ENCODE measurements at regions not wholly inside any gene's neighbourhood (a gene's known extent, or its start where the extent isn't known, plus 50 kb on each side); places are given as distances from the start of the nearest gene placed in this dataset.

DNA sequence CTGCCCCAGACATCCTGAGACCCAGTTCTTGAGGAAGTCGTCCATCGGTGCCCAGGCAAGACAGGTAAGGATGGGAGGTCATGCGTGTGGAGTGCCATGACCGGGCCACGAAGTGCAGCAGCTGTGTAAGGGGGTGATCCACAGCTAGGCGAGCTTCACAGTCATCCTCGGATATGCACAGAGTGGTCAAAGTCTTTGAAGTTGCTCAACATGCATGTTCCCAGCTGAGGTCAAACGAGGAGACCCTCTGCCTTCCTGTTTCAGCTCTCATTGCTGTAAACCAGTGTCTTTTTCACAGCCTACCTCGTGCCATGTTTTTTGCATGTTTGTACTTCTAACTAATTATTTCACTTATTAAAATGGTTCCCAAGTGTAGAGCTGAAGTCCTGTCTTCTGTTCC is 109.9 kb upstream of the TBL1X start:
- no peak for ATAC-seq (ENCODE audit: low read depth)
- Mint-ChIP-seq H3K36me3 (ENCODE audit: low read depth) (no peaks in the 10 kb centered on the region), H3K4me1 (peaks cover 27% of the 10 kb centered on the region), H3K27ac (no peak overlapping the region), H3K9me3 (no peaks in the 10 kb centered on the region), H3K4me3 (no peak overlapping the region), H3K27me3 (no peaks in the 10 kb centered on the region)
- CTCF ChIA-PET: no interaction called here
- intact Hi-C loops (cut with micrococcal nuclease): loop anchor here (10.0 kb wide), 1 partner anchor 610 kb away; no protein-coding TSS in a partner anchor
- POLR2A ChIA-PET: no interaction called here
- TF ChIP-seq, protein P1, sequence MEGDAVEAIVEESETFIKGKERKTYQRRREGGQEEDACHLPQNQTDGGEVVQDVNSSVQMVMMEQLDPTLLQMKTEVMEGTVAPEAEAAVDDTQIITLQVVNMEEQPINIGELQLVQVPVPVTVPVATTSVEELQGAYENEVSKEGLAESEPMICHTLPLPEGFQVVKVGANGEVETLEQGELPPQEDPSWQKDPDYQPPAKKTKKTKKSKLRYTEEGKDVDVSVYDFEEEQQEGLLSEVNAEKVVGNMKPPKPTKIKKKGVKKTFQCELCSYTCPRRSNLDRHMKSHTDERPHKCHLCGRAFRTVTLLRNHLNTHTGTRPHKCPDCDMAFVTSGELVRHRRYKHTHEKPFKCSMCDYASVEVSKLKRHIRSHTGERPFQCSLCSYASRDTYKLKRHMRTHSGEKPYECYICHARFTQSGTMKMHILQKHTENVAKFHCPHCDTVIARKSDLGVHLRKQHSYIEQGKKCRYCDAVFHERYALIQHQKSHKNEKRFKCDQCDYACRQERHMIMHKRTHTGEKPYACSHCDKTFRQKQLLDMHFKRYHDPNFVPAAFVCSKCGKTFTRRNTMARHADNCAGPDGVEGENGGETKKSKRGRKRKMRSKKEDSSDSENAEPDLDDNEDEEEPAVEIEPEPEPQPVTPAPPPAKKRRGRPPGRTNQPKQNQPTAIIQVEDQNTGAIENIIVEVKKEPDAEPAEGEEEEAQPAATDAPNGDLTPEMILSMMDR (IDR thresholded peaks at IDR 0.05): no peak
- no peak for DNase-seq

DNA sequence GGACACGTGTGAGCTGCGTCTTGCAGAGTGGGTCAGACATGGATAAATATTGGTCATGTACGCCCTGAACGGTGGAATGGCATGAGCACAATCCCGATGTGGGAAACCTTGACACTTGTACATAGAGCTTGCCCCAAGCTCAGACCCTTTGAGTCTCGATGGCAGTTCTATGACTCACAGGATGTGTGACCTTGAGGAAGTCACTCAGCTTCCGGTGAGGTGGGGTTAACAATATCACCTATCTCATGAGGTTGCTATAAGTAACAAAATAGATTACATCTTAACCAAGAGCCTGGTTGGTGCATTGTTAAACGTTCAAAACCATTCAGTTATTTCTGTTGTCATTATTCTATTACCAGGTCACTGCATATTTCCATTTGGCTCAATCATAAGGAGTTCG is 109.1 kb upstream of the TBL1X start:
- Mint-ChIP-seq H3K27me3 (no peaks in the 10 kb centered on the region), H3K4me3 (no peak overlapping the region), H3K4me1 (peaks cover 27% of the 10 kb centered on the region), H3K27ac (no peak overlapping the region), H3K36me3 (ENCODE audit: low read depth) (no peaks in the 10 kb centered on the region), H3K9me3 (no peaks in the 10 kb centered on the region)
- TF ChIP-seq, protein P1 (IDR thresholded peaks at IDR 0.05): no peak
- ATAC-seq (ENCODE audit: low read depth) (no peak), DNase-seq (no peak)
- CTCF ChIA-PET: no interaction called here
- intact Hi-C loops (cut with micrococcal nuclease): loop anchor here (10.0 kb wide), 1 partner anchor 611 kb away; no protein-coding TSS in a partner anchor
- POLR2A ChIA-PET: no interaction called here

DNA sequence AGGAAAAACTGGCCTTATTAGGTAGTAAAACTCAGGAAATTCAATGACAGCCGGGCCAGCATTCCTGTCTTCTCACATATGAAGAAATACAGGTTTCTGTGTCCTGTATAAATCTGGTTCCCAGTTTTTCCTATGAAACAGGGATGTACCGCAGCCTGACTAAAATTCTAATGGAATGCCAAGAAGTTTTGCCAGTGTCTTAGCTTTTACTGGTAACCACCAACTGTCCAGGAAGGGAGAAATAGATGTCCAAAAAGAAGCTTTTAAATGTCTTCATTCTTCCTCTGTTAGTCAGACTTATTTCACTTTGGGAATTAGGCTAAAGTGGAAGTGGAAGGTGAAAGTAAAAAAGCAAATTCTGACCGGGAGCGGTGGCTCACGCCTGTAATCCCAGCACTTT is 108.0 kb upstream of the TBL1X start:
- ChIA-PET CTCF (no interaction called here), POLR2A (no interaction called here)
- Mint-ChIP-seq H3K9me3 (no peaks in the 10 kb centered on the region), H3K36me3 (ENCODE audit: low read depth) (no peaks in the 10 kb centered on the region), H3K27ac (no peak overlapping the region), H3K4me1 (peaks cover 18% of the 10 kb centered on the region), H3K4me3 (no peak overlapping the region), H3K27me3 (no peaks in the 10 kb centered on the region)
- ATAC-seq (ENCODE audit: low read depth): no peak
- no peak for DNase-seq
- TF ChIP-seq, protein P1 (IDR thresholded peaks at IDR 0.05): no peak
- intact Hi-C loops (cut with micrococcal nuclease): loop anchor here (10.0 kb wide), 1 partner anchor 612 kb away; no protein-coding TSS in a partner anchor

DNA sequence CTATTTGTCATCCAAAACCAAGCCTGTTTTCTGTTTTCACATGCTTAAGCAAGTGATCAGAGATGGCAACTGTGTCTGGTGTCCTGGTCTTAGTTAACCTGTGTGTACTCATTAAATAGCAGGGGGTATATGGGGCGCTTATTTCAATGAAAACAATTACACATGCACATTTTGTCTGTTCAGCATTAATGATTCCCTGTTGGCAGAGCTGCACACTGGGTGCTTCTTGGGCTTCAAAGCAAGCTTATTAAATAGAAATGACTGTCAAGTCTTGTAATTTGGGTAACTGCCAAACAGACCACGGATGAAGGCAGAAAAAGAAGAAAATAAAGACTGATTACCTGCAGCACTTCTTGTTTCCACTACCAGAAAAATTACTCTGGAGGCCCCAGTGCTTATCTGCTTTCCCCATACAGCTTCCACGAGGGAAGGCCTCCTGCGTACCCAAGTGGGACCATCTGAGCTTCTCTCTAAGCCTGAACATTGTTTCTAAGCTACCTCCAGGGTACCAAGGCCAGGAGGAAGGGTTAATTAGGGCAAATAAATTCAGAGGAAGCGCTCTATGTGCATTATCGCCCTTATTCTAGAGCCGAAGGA is 107.2 kb upstream of the TBL1X start:
- intact Hi-C loops (cut with micrococcal nuclease): loop anchor here (10.0 kb wide), 1 partner anchor 613 kb away; no protein-coding TSS in a partner anchor
- ATAC-seq (ENCODE audit: low read depth) (no peak), DNase-seq (no peak)
- TF ChIP-seq, protein P1 (IDR thresholded peaks at IDR 0.05): no peak
- no peak overlapping the region for H3K27ac Mint-ChIP-seq
- POLR2A ChIA-PET: no interaction called here
- H3K27me3 Mint-ChIP-seq: no peaks in the 10 kb centered on the region
- H3K36me3 Mint-ChIP-seq (ENCODE audit: low read depth): no peaks in the 10 kb centered on the region
- peaks cover 10% of the 10 kb centered on the region for H3K4me1 Mint-ChIP-seq
- H3K9me3 Mint-ChIP-seq: no peaks in the 10 kb centered on the region
- no peak overlapping the region for H3K4me3 Mint-ChIP-seq
- CTCF ChIA-PET: no interaction called here

DNA sequence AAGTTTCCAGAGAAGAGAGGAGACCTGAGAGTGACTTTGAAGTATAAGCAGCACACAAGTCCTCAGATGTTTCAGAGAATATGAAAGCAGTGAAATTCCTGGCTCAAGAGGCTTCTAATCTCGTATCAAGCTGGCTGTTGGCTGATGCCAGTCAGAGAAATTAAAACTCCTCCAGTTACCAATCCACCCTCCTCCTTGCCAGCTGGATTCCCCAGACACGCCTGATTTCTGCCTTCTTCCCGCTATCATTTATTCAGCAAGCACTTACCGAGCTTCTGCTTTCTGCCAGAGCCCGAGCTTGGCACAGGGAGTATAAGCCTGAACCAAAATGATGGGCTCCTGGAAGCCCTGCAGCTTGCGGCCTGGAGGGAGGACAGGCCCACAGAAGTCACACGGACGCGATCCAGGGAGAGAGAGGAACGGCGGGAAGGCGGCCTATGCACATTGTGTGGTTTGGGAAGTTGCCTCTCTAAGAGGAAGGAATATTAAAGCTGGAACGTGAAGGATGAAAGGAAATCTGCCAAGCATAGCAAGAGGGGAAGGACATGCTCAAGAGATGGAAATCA is 102.4 kb upstream of the TBL1X start:
- no peaks in the 10 kb centered on the region for H3K36me3 Mint-ChIP-seq (ENCODE audit: low read depth)
- intact Hi-C loops (cut with micrococcal nuclease): no loop called here
- no peak overlapping the region for H3K27ac Mint-ChIP-seq
- ChIA-PET CTCF (no interaction called here), POLR2A (no interaction called here)
- H3K4me1 Mint-ChIP-seq: no peaks in the 10 kb centered on the region
- H3K27me3 Mint-ChIP-seq: no peaks in the 10 kb centered on the region
- ATAC-seq (ENCODE audit: low read depth) (no peak), DNase-seq (no peak)
- no peaks in the 10 kb centered on the region for H3K9me3 Mint-ChIP-seq
- no peak overlapping the region for H3K4me3 Mint-ChIP-seq
- TF ChIP-seq, protein P1 (IDR thresholded peaks at IDR 0.05): no peak

All from activated B cell treated with CpG ODN at 0.5 μM for 24 hours (primary cell).